ENCODE measurements at regions not wholly inside any gene's neighbourhood (a gene's known extent, or its start where the extent isn't known, plus 50 kb on each side); places are given as distances from the start of the nearest gene placed in this dataset.

DNA sequence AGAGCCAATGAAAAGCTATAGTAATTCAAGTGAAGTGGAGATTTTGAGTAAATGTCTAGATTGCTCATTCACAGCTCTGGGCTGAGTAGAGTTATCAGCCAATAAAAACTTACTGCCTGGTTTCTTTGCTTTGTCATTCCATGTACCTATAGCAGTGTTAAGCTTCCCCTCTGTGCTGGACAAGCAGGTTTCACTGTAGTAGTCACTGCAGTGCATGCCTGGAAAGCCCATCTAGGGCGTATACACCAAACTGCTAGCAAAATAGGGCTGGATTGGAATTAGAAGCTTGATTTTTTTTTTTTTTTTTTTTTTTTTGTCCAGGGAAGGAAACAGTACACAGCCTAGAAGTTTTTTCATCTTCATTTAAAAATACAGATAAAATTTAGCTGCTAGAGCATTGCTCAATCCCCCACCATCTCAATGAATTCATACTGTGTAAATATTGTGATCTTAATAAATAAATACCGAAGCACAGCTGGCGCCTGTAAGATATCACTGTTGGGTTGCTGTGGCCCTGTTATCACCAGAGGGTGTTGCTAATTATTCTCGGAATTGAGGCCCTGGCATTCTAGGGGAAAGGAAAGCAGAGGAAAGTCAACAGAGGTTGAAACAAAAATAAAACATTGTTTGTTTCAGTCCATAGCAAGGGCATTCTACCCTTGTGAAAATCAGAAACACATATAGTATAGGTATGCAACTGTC is 968.5 kb upstream of the GJE1 start:
- DNase-seq (ENCODE audit: low read depth) = no peak

DNA sequence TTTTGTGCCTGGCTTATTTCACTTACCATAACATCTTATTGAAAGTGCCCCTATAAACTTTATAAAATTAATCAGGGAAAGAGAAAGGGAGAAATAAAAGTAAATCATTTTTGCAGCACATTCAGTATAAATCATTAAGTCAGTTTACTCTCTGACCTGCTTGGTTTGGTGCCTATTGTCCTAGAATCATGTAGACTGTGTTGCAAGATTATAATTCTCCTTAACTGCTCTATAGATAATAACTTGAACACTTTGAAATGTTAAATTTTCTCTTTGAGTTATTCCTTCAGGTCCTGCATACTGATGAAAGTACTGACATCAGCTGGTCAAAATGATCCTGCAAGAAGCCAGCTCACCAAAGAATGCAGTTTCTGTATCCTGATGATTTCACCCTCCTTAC is 969.6 kb upstream of the GJE1 start:
- no peak for DNase-seq (ENCODE audit: low read depth)

DNA sequence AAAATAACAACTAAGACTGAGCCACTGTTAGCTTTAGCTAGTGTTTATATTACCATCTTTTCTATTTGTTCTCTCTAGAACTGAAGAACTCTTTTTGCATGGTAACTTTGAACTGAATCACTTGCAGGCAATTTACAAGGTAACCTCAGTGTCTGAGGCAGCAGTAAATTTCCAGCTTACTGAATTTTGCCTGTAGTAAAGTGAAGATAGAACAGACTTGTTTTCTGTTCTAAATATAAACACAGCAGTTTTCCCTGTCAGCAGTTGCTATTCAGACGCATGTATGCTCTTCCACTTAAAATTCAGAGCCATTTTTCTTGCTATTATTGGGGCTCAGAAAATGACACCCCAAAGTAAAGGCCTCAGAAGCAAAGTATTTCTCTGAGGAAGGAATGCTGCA is 974.0 kb upstream of the GJE1 start:
- no peak for DNase-seq (ENCODE audit: low read depth)

DNA sequence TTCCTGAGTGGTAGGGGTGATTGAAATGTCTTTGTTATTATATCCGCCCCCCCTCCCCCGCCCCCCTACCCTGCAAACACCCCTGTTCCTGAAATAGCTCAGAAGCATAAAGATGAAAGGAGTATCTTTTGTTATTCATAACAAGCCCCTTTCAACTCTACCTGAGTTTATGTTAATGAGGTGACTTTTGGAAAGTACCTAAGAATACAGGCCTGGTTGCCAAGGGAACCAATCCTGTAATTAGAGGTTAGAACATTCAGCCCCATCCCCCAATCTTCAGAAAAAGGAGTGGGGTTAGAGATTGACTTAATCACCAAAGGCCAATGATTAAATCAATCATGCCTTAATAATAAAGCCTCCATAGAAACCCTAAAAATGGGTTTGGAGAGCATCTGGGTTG is 979.2 kb upstream of the GJE1 start:
- no peak for DNase-seq (ENCODE audit: low read depth)

DNA sequence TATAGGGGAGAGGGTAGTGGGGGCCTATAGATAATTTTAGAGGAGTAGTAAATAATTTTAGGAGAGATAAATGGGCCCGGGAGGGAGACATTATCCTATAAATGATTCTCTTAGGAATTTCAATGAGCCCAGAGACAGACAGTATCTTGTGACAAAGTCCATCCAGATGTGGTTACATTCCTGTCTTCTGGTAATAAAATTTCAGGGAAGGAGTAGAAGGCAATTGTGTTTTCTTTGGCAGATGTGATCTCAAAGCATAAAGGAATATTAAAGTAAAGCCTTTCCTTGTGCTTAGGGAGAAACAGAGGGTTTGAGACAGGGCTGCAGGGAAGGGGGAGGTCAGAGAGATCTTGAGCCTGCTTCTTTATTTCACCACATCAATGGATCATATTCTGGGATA is 979.8 kb upstream of the GJE1 start:
- DNase-seq (ENCODE audit: low read depth) = no peak

DNA sequence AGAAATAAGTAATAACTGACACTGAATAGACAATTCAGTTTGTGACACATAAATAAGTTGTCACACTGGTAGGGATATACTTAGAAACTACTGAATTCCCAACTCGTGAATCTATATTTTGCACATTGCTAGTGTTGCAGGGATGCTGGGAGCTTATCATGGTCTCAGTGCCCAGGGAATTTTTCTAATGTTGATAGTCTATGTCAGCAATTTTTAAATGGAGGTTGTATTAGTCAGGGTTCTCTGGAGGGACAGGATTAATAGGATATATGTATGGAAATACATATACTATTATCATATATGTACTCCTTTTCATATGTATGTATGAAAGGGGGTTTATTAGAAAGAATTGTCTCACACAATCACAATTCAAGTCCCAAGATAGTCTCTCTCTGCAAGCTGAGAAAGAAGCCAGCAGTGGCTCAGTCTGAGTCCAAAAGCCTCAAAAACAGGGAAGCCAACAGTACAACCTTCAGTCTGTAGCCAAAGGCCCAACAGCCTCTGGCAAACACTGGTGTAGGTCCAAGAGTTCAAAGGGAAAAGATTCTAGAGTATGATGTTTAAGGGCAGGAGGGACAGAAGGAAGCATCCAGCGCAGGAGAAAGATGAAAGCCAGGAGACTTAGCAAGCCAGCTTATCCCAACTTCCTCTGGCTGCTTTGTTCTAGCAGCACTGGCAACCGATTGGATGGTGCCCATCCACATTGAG is 980.9 kb upstream of the GJE1 start:
- DNase-seq (ENCODE audit: low read depth) = no peak

DNA sequence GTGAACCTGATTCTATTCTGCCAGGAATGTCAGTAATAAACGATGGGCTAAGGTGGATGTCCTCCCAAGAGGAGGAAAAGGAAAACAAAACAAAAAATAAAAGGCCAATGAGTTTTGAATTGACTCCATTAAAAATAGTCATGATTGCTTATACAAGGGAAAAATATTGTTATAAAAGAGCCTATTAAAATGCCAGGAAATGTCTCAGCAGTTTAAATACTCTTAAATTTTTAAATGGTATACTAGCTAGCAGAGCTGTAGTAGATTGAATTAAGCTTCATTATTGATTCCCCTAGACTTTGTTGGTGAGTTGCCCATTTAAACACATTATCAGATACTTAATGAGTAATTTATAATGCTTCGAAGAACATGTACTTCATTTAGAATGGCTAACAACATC is 990.9 kb upstream of the GJE1 start:
- DNase-seq (ENCODE audit: low read depth) = no peak

DNA sequence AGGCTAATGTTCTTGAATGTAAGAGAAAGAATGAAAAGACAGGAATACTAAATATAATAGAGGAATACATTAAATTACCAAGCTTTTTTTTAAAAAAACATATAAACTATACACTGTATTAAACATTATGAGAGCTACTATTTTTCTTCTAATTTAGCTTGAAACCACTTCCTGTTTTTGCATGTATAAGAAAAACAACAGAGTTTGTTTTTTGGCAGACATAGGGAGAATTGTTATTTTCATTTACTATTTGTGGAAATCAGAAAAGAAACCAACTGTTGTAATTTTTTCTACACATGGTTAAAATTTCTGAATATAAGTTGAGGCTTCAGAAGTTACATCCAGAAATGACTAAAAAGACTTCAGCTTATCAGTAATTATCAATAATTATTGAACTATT is 991.8 kb upstream of the GJE1 start:
- DNase-seq (ENCODE audit: low read depth) = no peak

DNA sequence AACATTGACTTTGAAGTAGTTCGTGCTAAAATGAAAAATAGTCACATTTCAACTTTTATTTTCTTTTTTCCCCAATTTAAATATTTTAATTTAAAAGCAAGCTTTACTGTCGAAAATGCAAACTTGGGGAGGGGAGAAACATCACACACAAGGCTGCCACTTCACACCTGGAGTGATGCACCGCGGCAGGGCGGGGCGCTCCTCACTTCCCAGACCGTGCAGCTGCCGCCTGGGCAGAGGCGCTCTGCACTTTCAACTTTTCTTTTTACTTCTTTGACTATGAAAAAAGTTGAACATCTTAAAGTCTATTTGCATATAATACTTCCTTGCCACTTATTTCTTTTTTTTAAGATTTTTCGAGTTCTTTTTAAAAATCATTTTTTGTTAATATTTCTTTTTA is 993.3 kb upstream of the GJE1 start:
- no peak for DNase-seq (ENCODE audit: low read depth)

DNA sequence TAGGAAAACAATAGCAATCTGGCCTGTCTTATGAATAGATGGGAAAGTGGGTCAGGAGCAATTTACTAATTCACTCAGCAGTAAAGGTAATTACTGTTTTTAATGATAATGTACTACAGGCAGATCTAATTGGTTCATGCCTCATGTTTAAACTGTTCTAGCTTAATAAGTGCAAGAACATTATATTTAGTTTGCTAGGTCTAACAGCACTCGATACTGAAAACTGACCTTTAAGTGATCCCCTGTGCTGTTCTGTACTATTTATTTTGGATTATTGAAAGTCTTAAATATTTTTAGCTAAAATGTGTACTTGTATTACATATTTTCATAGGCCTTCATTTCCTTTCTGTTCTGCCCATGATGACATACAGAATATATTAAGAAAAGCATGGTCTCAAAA is 998.0 kb upstream of the GJE1 start:
- no peak for DNase-seq (ENCODE audit: low read depth)

DNA sequence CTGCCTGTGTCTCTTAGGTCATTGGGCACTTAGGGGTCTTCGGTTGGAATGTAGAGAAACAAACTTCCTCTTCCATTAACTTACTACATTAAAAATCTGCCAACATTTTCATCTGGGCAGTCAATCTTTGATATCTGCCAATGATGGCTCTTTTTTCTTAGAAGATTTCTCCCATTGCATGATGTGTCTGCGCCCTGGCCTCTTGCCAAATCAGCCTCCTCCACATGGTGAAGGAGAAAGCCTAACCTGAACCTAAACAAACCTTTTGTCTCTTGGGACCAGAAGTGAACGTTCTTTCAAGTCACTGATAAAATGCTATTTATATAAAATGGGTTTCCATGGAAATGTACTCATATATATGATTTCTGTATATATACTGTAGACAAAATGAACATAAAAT is 998.9 kb upstream of the GJE1 start:
- no peak for DNase-seq (ENCODE audit: low read depth)

DNA sequence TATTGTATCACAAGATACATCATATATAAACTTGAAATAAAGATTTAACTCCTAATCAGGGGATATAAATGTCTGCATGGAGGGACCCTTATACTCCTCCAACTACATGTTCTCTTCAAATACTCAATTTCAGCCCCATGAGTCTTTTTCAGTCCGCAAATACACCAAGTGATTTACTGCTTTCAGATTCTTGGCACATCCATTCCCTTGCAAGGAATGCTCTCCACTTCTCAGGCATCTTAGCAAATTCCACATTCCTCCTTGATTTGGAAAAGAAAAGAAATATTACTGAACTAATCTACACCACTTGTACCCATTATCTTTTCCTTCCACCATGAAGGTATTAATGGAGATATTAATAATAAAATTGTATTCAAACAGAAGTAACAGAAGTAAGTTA is 999.4 kb upstream of the GJE1 start:
- no peak for DNase-seq (ENCODE audit: low read depth)

DNA sequence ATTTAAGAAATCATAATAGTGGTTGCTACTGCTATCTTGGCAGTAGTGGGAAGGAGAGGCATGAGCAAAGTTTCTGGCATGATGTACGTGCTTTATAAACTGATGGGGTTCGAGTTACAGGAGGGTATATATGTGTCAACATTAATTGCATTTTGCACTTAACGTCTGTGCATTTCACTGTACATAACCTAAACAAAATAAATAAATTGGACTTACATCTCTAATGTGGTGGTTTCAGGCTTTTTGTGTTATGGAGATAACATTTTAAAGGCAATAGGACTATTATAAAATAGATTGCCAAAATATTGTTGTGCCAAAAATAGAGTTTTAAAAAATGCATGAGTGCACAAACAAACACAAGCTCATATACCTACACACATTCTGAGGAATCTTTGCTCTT is 1001.1 kb upstream of the GJE1 start:
- DNase-seq (ENCODE audit: low read depth) = no peak

DNA sequence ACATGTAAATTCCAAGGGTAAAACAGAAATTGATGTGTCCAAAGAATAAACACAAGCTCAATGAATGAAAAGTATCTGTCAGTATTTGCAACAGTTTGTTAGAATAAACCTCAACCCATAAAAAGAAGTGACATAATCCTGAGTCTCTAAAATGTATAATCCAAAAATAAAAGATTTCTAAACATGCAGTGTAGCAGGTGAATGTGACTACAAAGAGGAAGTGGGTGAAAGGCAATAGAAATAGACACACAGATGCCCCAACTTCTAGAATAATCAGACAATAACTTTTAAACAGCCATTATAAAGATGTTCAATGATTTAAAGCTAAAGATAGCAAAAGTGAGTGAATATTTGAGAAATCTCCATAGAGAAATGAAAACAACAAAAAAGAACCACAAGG is 1009.2 kb upstream of the GJE1 start:
- no peak for DNase-seq (ENCODE audit: low read depth)

DNA sequence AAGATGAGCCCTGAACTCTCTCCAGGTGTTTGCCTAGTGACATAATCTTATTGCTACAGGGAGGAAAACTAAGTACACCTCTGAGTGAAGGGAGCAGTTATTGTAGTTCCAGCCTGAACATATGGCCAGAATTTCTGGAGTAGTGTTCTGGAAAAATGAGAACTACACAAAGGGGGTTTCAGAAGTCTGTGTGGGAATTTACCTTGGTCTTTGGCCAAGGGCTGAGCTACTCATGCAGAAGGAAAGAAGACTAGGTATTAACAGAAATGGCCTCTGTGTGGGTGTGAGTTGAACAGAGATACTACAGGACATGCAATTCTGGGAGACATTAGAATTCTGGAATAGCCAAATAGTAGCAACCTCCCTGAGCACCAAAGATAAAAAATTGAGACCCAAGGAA is 1009.7 kb upstream of the GJE1 start:
- DNase-seq (ENCODE audit: low read depth) = no peak

DNA sequence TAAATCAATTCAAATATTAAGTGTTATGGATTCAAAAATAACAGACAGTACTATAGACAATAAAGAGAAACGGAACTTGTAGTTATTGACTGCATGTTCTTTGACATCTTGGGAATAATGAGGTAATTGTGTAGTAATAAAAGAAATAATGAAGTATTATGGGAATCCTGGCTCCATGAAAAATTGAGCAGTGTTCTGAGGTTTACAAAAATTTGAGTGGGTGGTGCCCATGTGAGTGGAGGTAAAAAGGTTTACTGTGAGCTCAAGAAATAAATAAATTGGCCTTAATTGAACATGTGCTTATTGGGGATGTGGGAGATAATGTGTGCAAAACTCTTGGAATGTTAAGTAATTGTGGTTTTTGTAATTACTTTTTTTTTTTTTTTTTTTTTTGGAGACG is 1013.7 kb upstream of the GJE1 start:
- DNase-seq (ENCODE audit: low read depth) = no peak

DNA sequence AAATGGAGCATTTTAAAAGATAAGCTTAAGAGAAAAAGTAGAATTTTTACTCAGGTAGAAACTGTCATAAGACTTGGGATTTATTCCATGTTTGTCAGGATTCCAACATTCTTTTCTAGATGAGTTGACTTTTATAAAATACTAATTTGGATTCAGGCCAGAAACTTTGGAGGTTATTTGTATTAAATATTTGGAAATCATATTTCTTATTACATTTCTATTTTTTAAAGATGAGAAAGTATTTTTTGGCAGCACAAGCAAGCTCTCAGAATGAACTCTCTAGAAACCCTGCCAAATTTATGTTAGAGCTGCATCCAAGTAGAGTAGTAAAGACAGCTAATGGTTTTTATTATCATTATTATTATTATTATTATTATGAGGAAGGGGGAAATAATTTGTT is 1014.9 kb upstream of the GJE1 start:
- DNase-seq (ENCODE audit: low read depth) = no peak

DNA sequence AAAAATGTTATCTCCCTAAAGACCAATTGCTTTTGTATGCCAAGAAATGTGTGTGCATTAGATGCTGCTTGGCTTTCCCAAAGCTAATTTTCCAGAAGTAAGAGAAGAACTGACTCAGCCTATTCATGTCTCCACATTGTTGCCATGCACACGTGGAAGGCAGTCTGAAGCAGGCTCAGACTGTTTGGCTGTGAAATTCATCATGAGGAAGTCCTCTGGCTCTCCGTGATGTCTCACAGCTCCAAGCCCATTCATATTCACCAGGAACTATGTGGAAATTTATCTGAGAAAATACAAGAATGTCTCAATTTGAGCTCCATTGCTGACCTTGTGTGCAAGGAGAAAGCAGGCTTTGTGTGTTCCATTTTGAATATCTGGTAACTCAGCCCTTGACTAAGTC is 1022.2 kb upstream of the GJE1 start:
- DNase-seq (ENCODE audit: low read depth) = peak; percentile 56

DNA sequence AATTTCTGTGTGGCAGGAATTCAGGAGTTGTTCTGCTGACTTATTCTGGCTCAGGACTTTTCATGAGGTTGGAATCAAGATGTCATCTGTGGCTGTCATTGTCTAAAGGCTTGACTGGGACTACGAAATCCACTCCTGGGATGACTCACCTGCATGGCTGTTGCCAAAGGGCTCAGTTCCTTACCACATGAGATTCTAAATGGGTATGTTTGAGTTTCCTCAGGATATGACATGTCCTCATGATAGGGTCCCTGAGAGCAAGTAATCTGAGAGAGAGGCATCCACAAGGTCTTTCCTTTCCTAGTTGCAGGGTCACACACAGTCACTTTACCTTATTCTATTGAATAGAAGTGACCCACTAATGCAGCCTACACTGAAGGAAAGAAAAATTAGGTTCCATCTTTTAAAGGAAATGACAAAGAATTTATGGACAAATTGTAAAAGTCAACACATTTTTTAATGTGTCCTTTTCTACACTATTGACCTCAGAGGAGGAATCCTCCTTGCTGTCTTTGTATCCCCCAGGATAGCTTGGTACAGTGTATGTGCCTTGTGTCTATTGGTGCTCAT is 1025.0 kb upstream of the GJE1 start:
- peak; percentile 90 for DNase-seq (ENCODE audit: low read depth)

DNA sequence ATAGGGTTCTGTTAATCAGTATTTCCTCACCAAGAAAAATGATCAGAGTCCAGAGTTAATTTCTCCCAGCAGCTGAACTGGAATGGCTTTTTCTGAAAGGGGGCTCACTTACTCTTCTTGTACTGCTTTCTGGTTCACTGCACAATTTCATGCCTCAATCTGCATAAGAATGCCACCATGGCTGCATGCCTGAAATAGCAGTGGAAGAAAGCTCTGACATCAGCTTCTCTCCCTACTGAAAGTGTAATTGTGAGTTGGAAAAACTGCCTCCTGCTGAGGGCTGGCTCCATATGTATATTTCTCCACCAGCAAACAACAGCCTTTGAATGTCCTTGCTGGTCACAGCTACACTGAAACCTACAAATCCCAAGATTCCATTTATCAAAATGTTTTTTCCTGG is 1027.2 kb upstream of the GJE1 start:
- peak; percentile 76 for DNase-seq (ENCODE audit: low read depth)

DNA sequence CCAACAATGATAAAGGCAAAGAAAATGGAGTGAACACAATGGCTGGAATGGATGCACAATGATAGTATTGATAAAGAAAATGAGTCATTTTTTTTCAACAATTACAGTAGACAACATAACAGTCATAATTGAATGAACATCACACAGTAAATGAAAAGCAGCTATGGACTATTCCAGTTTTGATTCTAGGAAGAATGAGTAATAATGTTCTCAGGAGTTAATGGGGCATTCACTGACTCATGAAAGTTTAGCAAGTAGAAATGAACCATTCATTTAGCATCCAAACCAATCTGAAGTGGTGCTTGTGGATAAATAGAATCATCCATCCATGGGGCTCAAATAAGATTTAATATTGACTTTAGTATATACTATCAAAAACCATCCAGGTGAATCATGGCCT is 1029.5 kb upstream of the GJE1 start:
- DNase-seq (ENCODE audit: low read depth) = peak; percentile 66

DNA sequence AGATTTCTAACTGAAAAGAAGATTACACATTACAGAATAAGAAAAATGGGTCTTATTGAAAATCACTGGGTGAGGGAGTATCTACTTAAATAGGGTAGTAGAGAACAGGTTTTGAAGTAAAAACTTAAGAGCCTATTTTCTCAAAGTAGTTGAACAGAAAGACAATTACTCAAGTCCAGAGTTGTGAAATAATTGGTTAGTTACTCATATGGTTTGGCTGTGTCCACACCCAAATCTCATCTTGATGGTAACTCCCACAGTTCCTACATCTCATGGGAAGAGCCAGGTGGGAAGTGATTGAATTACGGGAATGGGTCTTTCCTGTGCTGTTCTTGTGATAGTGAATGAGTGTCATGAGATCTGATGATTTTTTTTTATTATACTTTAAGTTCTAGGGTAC is 1035.3 kb upstream of the GJE1 start:
- no peak for DNase-seq (ENCODE audit: low read depth)

DNA sequence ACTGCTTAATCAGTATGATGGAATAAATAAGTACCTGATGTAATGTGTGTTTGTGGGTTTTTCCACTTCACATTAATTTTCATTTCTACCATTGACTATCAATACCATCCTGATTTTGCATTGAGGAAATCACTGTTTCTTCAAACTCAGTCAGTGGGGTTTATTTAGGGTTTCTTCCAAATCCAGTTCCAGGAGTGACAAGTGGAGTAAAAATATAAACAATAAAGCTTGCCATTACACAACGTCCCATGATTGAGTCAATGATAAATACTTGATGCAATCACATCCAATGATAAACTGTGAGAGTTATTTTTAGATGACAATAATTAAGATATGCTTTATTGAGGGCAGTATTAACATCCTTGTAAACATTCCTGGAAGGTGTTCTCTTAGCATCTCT is 1037.4 kb upstream of the GJE1 start:
- no peak for DNase-seq (ENCODE audit: low read depth)

DNA sequence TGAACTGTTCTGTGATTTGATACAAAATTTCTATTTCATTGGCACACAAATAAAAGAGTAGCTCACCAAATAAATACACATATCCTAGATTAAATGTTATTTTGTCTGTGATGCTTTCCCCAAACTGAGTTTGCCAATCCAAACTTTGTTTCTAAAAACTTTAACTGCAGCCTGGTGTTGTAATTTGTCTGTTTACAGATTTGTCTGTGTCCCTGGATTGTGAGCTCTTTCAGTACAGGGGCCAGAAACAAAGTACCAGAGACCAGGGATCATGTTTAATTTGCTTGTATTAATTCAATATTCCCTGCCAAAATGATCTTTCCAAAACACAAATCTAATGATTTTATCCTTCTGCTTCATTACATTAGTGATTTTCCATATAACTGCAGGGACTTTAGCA is 1044.6 kb upstream of the GJE1 start:
- no peak for DNase-seq (ENCODE audit: low read depth)

Measured in RPMI7951 (cell line).